NCI-H1092 (cell line): ENCODE measurements at regions not wholly inside any gene's neighbourhood (a gene's known extent, or its start where the extent isn't known, plus 50 kb on each side); places are given as distances from the start of the nearest gene placed in this dataset.
"Not testable (repeated sequence)": the region's sequence is repeated elsewhere in the genome, so short reads cannot be mapped to it uniquely, and the experiment has no call there.

ENCODE experiments used
- DNase-seq: peaks from one replicate; lab custom pipeline; 2025; lab: John Stamatoyannopoulos, UW

GRCh38 chr6:72533606-72534005 lies 88.3 kb upstream of the KCNQ5 start:
- no peak for DNase-seq

DNA sequence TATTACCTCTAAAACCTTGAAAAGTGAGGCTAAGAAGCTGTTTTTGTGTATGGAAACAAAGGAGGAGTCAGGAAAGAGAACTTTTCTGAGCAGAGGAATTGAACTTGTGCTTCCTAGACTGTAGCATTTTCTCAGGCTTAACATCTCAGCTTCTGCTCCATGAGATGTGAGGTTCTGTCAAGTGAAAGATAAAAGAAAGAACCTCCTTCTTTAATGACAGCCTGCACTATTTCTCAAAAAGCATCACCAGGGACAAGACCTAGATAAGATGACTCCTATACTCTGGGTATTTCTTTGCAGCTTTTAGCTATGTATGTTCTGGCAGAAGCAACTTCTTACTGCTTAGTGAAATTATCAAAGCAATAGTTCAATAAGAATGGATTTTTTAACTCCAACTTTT lies 87.6 kb upstream of the KCNQ5 start:
- DNase-seq, result no peak

- DNase-seq, result no peak
Measured at GRCh38 chr6:72535124-72535523, 86.7 kb upstream of the KCNQ5 start.

- DNase-seq, result no peak
Measured at GRCh38 chr6:72547020-72547419, 74.8 kb upstream of the KCNQ5 start.

GRCh38 chr6:72551470-72551869 lies 70.4 kb upstream of the KCNQ5 start:
- DNase-seq, result no peak

DNA sequence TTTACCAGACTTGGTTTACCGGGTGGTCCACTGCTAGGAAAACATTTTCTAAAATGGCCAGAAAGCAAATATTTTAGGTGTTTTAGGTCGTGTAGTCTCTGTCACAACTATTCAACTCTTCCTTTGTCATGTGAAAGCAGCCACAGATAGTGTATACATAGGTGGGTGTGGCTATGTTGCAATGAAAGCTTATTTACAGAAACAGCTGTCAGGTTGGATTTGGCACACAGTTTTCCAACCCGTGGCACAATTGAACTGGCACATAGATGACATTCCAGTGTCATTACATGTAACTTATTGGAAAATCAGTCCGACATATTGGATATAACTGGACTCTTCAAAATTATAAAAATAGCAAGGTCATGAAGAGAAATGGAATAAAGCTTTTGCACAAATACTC lies 68.9 kb upstream of the KCNQ5 start:
- DNase-seq, result no peak

- DNase-seq, result no peak
Measured at GRCh38 chr6:72553531-72554511, 68.0 kb upstream of the KCNQ5 start.

DNA sequence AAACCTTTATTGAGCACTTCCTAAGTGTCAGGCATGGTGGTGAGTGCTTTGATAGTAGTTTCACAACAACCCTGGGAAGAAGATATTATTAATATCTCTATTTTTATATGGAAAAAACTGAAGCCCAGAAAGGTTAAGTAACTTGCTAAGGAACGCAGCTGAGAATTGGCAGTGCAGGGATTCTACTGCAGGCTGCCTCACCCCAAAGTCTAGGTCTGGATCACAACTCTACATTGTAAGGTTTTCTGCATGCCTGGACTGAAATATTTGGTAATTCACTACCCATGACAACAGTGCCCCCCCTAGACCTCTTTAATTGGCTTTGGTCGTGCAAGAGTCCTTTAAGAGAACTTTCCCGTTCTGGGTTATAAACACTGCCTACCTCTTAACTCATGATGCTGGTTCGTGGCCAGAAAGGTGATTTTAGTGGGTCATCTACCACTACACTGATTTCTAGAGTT lies 67.1 kb upstream of the KCNQ5 start:
- no peak for DNase-seq

DNA sequence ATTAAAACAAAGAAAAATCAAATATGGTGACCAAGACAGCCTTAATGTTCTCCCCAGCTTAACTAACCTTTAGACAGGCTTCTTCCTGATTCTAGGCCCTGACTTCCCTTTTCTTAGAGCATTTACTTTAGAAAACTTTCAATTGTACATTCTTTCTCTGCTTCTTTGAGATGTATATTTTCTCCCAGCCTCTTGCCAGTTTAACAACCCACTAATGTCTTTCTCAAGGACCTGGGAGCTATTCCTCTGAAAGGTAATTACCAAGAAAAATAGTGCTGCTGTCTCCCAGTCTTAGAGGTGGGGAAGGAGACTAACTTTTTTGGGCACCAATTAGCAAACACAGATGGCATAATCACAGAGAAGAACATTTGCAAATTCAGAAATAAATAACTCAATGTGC lies 62.8 kb upstream of the KCNQ5 start:
- no peak for DNase-seq

DNA sequence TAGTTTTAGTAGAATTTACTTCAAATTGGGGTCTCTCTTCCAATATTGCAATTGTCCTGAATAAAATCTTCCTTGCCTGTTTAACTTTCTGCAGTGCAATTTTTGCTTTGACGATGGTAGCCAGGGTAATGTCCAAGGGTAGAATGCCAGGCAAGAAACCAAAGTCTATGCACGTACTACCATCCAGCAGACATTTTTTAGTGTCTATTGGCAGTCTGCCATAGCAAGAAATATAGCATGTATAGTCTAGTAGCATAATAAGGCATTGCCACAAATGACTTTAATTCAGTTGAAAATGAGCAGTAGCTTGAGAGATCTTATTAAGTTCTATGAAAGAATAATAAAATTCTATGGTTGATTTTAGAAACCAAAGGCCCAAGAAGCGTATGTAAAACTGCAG lies 62.3 kb upstream of the KCNQ5 start:
- DNase-seq, result no peak

DNA sequence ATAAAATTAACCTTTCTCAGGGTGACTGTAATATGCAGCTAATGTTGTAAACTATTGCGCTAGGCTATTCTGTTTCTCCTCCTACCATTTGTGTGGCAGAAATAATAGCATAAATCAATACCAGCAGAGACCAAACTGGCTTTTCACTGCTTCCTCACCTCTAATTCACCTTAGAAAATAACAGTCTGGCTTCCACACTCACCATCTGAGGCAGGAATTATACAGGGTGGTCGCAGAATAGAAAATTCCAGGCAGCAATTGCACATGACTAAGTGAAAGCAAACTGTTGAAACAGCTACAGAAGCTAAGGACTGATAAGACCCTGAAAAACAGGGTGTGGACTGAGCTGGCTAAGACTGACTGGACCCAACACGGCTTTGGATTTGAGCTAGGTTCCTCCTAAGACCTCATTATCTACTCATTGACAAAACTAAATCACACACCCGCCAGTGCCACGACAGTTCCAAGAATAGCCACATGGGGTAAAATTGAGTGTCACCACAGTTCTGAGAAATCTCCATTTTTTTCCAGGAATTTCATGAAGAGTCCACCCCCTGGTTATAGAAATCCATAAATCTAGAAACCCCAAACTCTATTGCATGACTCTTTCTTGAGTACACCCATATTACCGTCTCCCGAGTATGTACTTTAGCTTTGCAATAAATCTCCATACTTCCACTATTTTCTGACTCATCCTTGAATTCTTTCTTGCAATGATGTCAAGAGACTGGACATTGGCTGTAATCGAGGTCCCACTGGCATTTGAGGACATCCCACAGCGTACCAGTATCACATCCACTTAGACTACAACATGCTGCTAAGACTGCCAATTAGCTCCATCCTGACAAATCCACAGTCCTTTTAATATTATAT lies 60.9 kb upstream of the KCNQ5 start:
- DNase-seq, result no peak

DNA sequence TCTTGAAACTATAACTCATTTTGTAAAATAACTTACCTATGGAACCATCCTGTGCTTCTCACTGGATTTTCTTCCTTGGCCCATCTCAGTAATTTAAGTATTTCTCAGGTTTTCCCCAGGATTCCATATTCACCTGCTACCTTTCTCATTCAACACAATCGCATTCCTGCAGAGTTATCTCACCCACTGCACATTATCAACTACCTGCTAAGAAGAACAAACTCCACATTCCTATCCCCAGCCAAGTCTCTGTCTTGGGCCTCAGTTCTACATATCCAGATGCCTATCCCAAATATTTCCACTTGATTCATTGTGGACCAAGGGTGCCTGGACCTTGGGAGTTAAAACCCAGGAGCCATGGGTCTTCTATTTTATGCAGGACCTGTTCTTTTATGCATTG lies 60.2 kb upstream of the KCNQ5 start:
- no peak for DNase-seq

- no peak for DNase-seq
Measured at GRCh38 chr6:72564231-72564630, 57.6 kb upstream of the KCNQ5 start.

GRCh38 chr6:72571993-72572392 lies 49.9 kb upstream of the KCNQ5 start:
- DNase-seq, result not testable (repeated sequence)
